HG02678 (cell line): ENCODE measurements at regions not wholly inside any gene's neighbourhood (a gene's known extent, or its start where the extent isn't known, plus 50 kb on each side); places are given as distances from the start of the nearest gene placed in this dataset.

ENCODE experiments used
- ATAC-seq: cut with Tn5 transposase; IDR thresholded peaks from one replicate; pipeline ENCODE4 v1.9.1; 2021; ENCODE audit warnings: mild to moderate bottlenecking, moderate library complexity; ENCODE audit not compliant: unreplicated experiment

- ATAC-seq: no peak
Measured at GRCh38 chr15:31801152-31801551, 229.2 kb upstream of the CHRNA7 start.

DNA sequence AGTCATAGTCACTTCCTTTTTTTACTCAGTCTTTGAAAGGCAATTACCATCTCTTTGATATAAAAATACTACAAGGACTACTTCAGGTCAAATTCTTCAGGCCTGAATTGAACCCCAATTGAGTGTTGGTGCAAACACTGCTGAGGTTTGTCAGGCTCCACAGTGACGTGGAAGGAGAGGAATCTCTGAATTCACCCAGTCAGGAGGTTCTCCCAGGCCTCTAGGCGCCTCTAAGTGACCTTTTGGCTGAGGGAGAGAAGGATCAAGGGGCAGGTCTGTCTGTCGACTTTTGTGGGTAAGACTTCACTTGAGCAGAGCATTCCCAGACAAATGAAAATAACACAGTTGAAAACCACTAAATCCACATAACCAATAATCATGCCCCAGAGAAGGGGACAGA, 227.6 kb upstream of the CHRNA7 start:
- ATAC-seq: no peak

DNA sequence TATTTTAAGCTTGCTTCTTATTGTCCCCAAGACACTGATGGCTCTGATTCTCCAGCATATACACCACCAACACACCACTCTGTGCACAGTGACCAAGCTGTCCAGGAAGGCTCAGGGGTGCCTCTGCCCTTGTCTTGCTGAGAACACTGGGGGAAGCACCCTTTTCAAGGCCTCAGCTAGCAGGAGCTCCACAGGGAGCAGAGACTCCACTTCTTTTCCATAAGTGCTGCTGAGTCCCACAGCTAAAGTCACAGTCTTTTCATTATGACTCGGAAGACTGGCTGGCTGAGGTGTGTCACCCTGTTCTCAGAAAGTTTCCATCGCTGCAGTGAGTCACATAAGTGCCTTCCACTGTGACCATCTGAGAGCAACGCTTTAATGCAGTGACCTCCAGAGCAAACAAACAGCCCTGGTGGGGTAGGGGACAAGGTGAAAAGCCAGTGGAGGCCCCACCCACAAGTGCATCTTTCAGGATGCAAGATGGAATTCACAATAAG, 226.9 kb upstream of the CHRNA7 start:
- ATAC-seq: no peak

GRCh38 chr15:31805090-31805662, 225.1 kb upstream of the CHRNA7 start:
- ATAC-seq: no peak

DNA sequence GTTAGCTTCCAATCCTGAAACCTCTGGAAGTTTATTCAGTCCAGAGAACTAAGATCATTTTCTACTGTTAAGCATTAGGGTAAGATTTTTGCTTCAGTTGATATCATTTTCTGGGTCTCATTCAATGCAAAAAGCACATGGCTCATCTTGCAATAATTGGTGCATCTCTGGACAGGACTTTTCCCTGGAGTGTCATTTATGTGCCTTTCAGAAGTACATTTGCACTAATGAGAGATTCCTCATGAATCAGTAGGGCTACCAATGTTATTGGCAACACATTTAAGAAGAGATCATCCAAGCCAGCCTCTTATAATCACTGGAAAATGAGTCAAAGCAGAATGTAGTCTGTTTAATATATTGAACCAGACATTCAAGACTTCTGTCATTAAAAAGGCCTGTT, 224.2 kb upstream of the CHRNA7 start:
- no peak for ATAC-seq

DNA sequence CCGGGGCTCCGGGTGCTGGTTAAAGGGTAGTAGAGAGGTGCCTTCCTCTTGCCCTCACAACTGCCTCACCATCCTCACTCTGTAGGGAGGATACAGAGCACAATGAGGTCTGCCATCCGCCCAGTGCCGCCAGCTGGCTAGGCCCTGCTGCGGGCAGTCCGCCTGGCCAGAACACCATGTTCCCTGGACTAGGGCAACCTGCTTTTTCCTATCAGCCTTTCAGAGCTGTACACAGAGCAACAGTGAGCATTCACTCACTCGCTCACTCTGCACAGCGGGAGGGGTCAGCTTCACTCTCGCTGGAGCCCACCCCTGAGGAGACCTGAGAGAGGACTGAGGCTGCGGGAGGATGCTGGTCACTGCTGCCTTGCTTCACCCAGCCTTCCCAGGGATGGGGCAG, 218.7 kb upstream of the CHRNA7 start:
- ATAC-seq: no peak

DNA sequence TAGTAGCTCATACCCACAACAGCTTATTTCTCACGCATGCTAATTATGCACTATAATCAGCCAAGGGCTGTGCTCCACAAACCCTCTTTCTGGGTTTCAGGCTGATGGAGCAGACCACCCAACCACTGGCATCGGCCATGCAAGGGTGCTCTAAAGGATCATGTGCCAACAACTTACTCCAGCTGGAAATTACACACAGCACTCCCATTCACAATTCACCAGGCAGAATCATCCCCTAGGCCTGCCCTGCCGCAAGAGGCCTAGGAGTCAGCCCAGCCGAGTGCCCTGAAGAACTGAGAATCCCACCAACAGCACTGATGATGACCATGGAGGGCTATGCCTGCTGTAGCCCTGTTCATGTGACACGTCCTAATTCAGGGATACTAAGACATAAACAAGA, 216.2 kb upstream of the CHRNA7 start:
- ATAC-seq: no peak

DNA sequence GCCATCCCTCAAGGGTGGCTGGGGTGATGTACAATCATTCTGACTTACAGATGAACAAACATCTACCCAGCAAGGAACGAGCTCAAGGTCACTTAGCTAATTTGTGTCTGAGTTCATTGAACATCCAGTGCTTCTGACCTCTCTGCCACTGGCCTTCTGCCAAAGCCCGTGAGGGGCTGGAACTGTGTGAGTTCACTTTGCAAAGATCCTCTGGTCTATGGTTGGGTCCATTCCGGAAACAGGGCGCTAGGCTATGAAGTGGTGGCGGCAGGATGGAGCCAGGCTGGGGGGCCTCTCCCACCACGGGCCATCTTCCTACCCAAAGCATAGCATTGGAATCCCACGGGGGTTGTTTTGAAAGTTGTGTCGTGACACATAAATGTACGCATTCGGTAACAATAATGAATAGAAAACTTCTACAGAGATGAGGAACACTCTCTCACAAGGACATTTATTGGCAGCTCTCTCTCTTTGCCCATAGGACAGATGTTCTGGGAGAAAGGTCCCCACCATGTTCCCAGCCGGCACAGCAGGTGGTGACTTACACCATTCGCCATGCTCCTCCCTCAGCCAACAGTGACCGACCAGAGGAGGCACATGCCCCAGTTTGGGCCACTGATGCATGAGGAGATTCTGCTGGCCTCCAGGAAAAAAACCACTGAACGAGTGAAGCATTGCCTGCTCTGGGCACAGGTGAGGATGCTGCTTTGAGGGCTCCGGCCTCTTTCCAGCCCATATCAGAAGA, 214.7 kb upstream of the CHRNA7 start:
- ATAC-seq: no peak

GRCh38 chr15:31822463-31822862, 207.9 kb upstream of the CHRNA7 start:
- no peak for ATAC-seq

DNA sequence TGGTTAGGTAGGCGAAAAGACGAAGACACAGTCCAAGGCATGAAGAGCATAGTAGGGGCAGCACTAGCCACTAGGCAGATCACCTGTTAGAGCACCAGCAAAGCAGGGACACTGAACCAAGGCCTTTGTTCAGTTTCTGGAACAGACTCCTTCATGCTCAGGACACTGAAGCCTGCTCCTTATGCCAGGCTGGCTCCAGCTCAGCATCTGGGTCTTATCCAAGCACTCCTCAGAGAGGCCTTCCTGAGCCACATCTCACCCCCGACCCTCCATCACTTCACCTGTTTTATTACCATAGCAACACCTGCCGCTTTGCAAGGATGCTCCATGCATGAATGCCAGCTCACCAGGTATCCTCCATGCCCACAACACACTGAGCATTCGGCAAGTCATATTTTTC, 206.3 kb upstream of the CHRNA7 start:
- ATAC-seq: no peak

DNA sequence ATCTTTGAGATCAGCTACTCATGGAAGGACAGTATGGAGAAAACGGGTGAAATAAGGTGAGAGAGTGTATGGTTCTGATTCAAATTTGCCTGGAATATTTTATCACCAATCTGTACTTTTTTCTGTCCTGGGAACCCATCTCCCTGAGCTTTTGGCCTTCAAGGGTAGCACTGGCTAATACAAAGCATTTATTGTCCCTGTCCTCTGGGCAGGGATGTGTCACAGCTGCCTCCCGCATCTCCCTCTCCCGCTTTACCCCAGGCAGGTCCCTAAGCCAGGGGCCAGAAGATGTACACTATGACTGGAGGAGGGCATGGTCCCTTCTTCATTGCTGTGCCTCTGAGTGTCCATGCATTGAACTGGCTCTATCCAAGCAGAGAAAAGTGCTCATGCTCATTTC, 201.7 kb upstream of the CHRNA7 start:
- ATAC-seq: no peak

GRCh38 chr15:31830591-31830990, 199.7 kb upstream of the CHRNA7 start:
- ATAC-seq: no peak

DNA sequence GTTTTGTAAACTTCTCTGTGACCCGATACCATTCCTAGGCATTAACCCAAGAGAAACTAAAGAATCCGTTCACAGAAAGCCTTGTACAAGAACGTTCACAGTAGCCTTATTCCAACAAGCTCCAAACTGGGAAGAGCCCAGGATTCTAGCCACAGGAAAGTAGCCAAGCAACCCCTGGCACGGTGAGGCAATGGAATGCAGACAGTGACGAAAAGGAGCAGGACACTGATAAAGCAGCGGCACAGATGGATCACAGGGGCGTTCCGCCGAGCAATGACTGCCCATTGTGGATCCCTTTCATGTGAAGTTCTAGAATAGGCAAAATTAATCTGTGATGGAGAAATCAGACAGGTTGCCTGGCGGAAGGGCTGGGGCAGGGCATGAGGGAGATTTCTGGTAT, 198.7 kb upstream of the CHRNA7 start:
- no peak for ATAC-seq

- ATAC-seq: no peak
Measured at GRCh38 chr15:31834654-31835053, 195.7 kb upstream of the CHRNA7 start.

DNA sequence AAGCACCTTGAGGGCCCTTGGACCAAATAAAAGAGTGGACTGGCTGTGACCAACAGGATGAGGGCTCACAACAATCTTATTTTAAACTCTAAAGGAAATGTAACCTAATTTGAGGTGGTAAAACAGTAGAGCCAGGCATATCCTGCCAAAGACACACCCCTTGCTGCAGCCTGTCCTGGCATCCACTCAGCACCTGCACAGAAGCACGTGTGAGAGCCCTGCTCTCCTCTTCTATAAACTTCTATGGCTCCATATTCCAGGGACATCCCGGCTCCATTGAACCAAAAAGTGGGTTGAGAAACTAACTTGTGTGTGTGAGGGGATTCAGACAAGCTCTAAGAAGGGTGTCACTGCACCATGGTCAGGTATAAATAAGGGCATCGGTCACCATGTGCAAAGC, 190.9 kb upstream of the CHRNA7 start:
- no peak for ATAC-seq

DNA sequence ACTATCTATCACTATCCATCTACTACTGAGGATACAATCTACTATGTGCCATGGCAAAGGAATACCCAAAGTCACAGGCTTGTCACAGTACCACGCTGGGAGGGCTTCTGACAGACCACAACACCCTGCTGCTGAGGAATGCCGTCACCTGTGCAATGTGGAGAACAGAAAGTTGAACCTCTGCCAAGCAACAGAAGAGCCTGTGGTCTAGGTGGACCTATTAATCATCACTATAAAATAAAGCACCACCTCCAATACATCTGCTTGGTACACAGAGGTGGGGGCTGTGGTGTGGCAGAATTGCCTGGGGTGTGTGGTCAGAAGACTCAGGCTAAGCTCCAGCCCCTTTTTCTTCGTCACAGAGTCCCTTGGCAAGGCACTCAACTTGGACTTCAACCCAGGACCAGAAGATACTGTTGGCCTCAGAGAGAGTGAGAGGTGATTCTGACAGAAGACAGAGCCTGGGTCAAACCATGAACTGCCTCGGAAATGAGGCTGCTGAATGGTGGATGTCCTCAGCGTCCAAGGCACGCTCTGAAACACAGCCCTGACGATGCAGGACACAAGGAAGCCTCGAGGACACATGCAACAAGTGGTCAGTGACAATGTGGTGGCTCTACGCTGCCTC, 189.4 kb upstream of the CHRNA7 start:
- ATAC-seq: no peak

DNA sequence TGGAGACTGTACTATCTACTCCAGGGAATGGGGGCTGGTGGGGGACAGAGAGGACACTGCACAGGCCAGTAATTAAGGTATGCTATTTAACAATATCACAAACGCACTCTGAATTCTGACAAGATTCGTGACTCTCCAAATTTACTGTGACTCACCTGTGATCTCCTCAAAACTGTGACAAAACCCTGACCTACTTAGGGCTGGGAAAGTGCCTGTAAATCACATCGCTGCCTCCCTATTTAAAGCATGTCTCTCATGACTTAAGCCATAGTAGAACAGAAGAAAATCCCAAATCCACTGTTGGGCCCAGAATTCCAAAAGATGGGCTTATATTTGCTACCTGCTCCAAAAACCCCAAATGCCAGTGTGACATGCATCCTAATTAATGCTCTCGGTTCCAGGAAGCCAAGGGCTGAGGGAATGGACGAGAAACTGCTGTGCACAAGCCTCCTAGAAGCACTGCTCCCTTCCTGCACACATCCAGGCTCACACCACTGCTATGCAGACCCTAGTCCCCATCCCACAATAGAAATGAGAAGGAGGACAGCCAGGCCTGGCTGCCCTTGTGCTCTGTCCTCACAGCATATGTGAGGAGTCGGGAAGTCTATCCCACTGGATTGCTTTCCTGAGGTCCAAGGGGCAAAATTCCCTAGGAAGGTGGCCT, 187.7 kb upstream of the CHRNA7 start:
- ATAC-seq: no peak

- ATAC-seq: no peak
Measured at GRCh38 chr15:31843426-31844055, 186.8 kb upstream of the CHRNA7 start.

- ATAC-seq: no peak
Measured at GRCh38 chr15:31845791-31846190, 184.5 kb upstream of the CHRNA7 start.

- no peak for ATAC-seq
Measured at GRCh38 chr15:31847961-31848360, 182.4 kb upstream of the CHRNA7 start.

GRCh38 chr15:31848621-31849020, 181.7 kb upstream of the CHRNA7 start:
- ATAC-seq: no peak
